ENCODE measurements at regions not wholly inside any gene's neighbourhood (a gene's known extent, or its start where the extent isn't known, plus 50 kb on each side); places are given as distances from the start of the nearest gene placed in this dataset.

GRCh38 chr18:56511996-56512395 is 126.4 kb downstream of the TXNL1 start:
- Histone ChIP-seq H3K9ac (ENCODE audit: low read length) (no peak overlapping the region), H3K9me3 (ENCODE audit: control insufficient read depth, low read depth, low read length) (no peaks in the 10 kb centered on the region), H3K27ac (ENCODE audit: low read length) (no peak overlapping the region), H3K36me3 (ENCODE audit: control insufficient read depth, low read depth, low read length) (no peaks in the 10 kb centered on the region), H3K4me3 (ENCODE audit: low read length) (no peak overlapping the region), H3K27me3 (ENCODE audit: control insufficient read depth, insufficient read depth, low read length) (no peaks in the 10 kb centered on the region), H3K4me1 (ENCODE audit: control insufficient read depth, low read depth, low read length) (peaks cover 9% of the 10 kb centered on the region)

GRCh38 chr18:56510108-56510507 is 128.3 kb downstream of the TXNL1 start:
- Histone ChIP-seq H3K27me3 (ENCODE audit: control insufficient read depth, insufficient read depth, low read length) (no peaks in the 10 kb centered on the region), H3K4me1 (ENCODE audit: control insufficient read depth, low read depth, low read length) (peaks cover 9% of the 10 kb centered on the region), H3K36me3 (ENCODE audit: control insufficient read depth, low read depth, low read length) (no peaks in the 10 kb centered on the region), H3K4me3 (ENCODE audit: low read length) (no peak overlapping the region), H3K9ac (ENCODE audit: low read length) (no peak overlapping the region), H3K27ac (ENCODE audit: low read length) (no peak overlapping the region), H3K9me3 (ENCODE audit: control insufficient read depth, low read depth, low read length) (no peaks in the 10 kb centered on the region)

- H3K4me1 ChIP-seq (ENCODE audit: control insufficient read depth, low read depth, low read length): peaks cover 9% of the 10 kb centered on the region
- no peak overlapping the region for H3K27ac ChIP-seq (ENCODE audit: low read length)
Measured at GRCh38 chr18:56509656-56510055, 128.7 kb downstream of the TXNL1 start.

GRCh38 chr18:56508370-56509036 is 129.9 kb downstream of the TXNL1 start:
- Histone ChIP-seq H3K4me1 (ENCODE audit: control insufficient read depth, low read depth, low read length) (peaks cover 9% of the 10 kb centered on the region), H3K4me3 (ENCODE audit: low read length) (no peak overlapping the region), H3K27ac (ENCODE audit: low read length) (no peak overlapping the region), H3K27me3 (ENCODE audit: control insufficient read depth, insufficient read depth, low read length) (no peaks in the 10 kb centered on the region), H3K9ac (ENCODE audit: low read length) (no peak overlapping the region), H3K9me3 (ENCODE audit: control insufficient read depth, low read depth, low read length) (no peaks in the 10 kb centered on the region), H3K36me3 (ENCODE audit: control insufficient read depth, low read depth, low read length) (no peaks in the 10 kb centered on the region)

More at GRCh38 chr18:56509656-56510055, 128.7 kb downstream of the TXNL1 start:
- Histone ChIP-seq H3K36me3 (ENCODE audit: control insufficient read depth, low read depth, low read length) (no peaks in the 10 kb centered on the region), H3K9me3 (ENCODE audit: control insufficient read depth, low read depth, low read length) (no peaks in the 10 kb centered on the region), H3K9ac (ENCODE audit: low read length) (no peak overlapping the region), H3K4me3 (ENCODE audit: low read length) (no peak overlapping the region), H3K27me3 (ENCODE audit: control insufficient read depth, insufficient read depth, low read length) (no peaks in the 10 kb centered on the region)

- Histone ChIP-seq H3K4me3 (ENCODE audit: low read length) (no peak overlapping the region), H3K36me3 (ENCODE audit: control insufficient read depth, low read depth, low read length) (no peaks in the 10 kb centered on the region), H3K9ac (ENCODE audit: low read length) (no peak overlapping the region)
Measured at GRCh38 chr18:56505971-56506370, 132.4 kb downstream of the TXNL1 start.

GRCh38 chr18:56505293-56505692 is 133.1 kb downstream of the TXNL1 start:
- no peaks in the 10 kb centered on the region for H3K36me3 ChIP-seq (ENCODE audit: control insufficient read depth, low read depth, low read length)
- H3K27me3 ChIP-seq (ENCODE audit: control insufficient read depth, insufficient read depth, low read length): no peaks in the 10 kb centered on the region
- H3K9ac ChIP-seq (ENCODE audit: low read length): no peak overlapping the region
- no peak overlapping the region for H3K4me3 ChIP-seq (ENCODE audit: low read length)
- H3K27ac ChIP-seq (ENCODE audit: low read length): no peak overlapping the region
- peaks cover 9% of the 10 kb centered on the region for H3K4me1 ChIP-seq (ENCODE audit: control insufficient read depth, low read depth, low read length)
- no peaks in the 10 kb centered on the region for H3K9me3 ChIP-seq (ENCODE audit: control insufficient read depth, low read depth, low read length)

More at GRCh38 chr18:56505971-56506370, 132.4 kb downstream of the TXNL1 start:
- Histone ChIP-seq H3K27ac (ENCODE audit: low read length) (no peak overlapping the region), H3K4me1 (ENCODE audit: control insufficient read depth, low read depth, low read length) (peaks cover 9% of the 10 kb centered on the region), H3K9me3 (ENCODE audit: control insufficient read depth, low read depth, low read length) (no peaks in the 10 kb centered on the region), H3K27me3 (ENCODE audit: control insufficient read depth, insufficient read depth, low read length) (no peaks in the 10 kb centered on the region)

GRCh38 chr18:56501896-56502295 is 136.5 kb downstream of the TXNL1 start:
- no peaks in the 10 kb centered on the region for H3K27me3 ChIP-seq (ENCODE audit: control insufficient read depth, insufficient read depth, low read length)
- no peak overlapping the region for H3K27ac ChIP-seq (ENCODE audit: low read length)
- no peaks in the 10 kb centered on the region for H3K36me3 ChIP-seq (ENCODE audit: control insufficient read depth, low read depth, low read length)
- no peaks in the 10 kb centered on the region for H3K9me3 ChIP-seq (ENCODE audit: control insufficient read depth, low read depth, low read length)
- H3K4me1 ChIP-seq (ENCODE audit: control insufficient read depth, low read depth, low read length): no peaks in the 10 kb centered on the region
- H3K9ac ChIP-seq (ENCODE audit: low read length): no peak overlapping the region
- no peak overlapping the region for H3K4me3 ChIP-seq (ENCODE audit: low read length)

GRCh38 chr18:56495884-56496283 is 142.5 kb downstream of the TXNL1 start:
- Histone ChIP-seq H3K4me3 (ENCODE audit: low read length) (no peak overlapping the region), H3K9me3 (ENCODE audit: control insufficient read depth, low read depth, low read length) (no peaks in the 10 kb centered on the region), H3K27ac (ENCODE audit: low read length) (no peak overlapping the region), H3K36me3 (ENCODE audit: control insufficient read depth, low read depth, low read length) (no peaks in the 10 kb centered on the region), H3K9ac (ENCODE audit: low read length) (no peak overlapping the region), H3K4me1 (ENCODE audit: control insufficient read depth, low read depth, low read length) (no peaks in the 10 kb centered on the region), H3K27me3 (ENCODE audit: control insufficient read depth, insufficient read depth, low read length) (no peaks in the 10 kb centered on the region)

- H3K36me3 ChIP-seq (ENCODE audit: control insufficient read depth, low read depth, low read length): no peaks in the 10 kb centered on the region
- H3K27ac ChIP-seq (ENCODE audit: low read length): no peak overlapping the region
- H3K27me3 ChIP-seq (ENCODE audit: control insufficient read depth, insufficient read depth, low read length): no peaks in the 10 kb centered on the region
- H3K4me1 ChIP-seq (ENCODE audit: control insufficient read depth, low read depth, low read length): no peaks in the 10 kb centered on the region
- H3K4me3 ChIP-seq (ENCODE audit: low read length): no peak overlapping the region
- no peak overlapping the region for H3K9ac ChIP-seq (ENCODE audit: low read length)
- no peaks in the 10 kb centered on the region for H3K9me3 ChIP-seq (ENCODE audit: control insufficient read depth, low read depth, low read length)
Measured at GRCh38 chr18:56493531-56493930, 144.9 kb downstream of the TXNL1 start.

GRCh38 chr18:56492136-56492535 is 146.3 kb downstream of the TXNL1 start:
- Histone ChIP-seq H3K27ac (ENCODE audit: low read length) (no peak overlapping the region), H3K36me3 (ENCODE audit: control insufficient read depth, low read depth, low read length) (no peaks in the 10 kb centered on the region), H3K27me3 (ENCODE audit: control insufficient read depth, insufficient read depth, low read length) (no peaks in the 10 kb centered on the region), H3K4me3 (ENCODE audit: low read length) (no peak overlapping the region), H3K9me3 (ENCODE audit: control insufficient read depth, low read depth, low read length) (no peaks in the 10 kb centered on the region), H3K4me1 (ENCODE audit: control insufficient read depth, low read depth, low read length) (no peaks in the 10 kb centered on the region), H3K9ac (ENCODE audit: low read length) (no peak overlapping the region)

GRCh38 chr18:56490942-56491341 is 147.4 kb downstream of the TXNL1 start:
- Histone ChIP-seq H3K36me3 (ENCODE audit: control insufficient read depth, low read depth, low read length) (no peaks in the 10 kb centered on the region), H3K9me3 (ENCODE audit: control insufficient read depth, low read depth, low read length) (no peaks in the 10 kb centered on the region), H3K9ac (ENCODE audit: low read length) (no peak overlapping the region), H3K4me3 (ENCODE audit: low read length) (no peak overlapping the region), H3K27me3 (ENCODE audit: control insufficient read depth, insufficient read depth, low read length) (no peaks in the 10 kb centered on the region), H3K4me1 (ENCODE audit: control insufficient read depth, low read depth, low read length) (no peaks in the 10 kb centered on the region), H3K27ac (ENCODE audit: low read length) (no peak overlapping the region)

GRCh38 chr18:56489893-56490292 is 148.5 kb downstream of the TXNL1 start:
- Histone ChIP-seq H3K36me3 (ENCODE audit: control insufficient read depth, low read depth, low read length) (no peaks in the 10 kb centered on the region), H3K27ac (ENCODE audit: low read length) (no peak overlapping the region), H3K9me3 (ENCODE audit: control insufficient read depth, low read depth, low read length) (no peaks in the 10 kb centered on the region), H3K4me1 (ENCODE audit: control insufficient read depth, low read depth, low read length) (no peaks in the 10 kb centered on the region), H3K27me3 (ENCODE audit: control insufficient read depth, insufficient read depth, low read length) (no peaks in the 10 kb centered on the region), H3K4me3 (ENCODE audit: low read length) (no peak overlapping the region), H3K9ac (ENCODE audit: low read length) (no peak overlapping the region)
